ENCODE measurements at regions not wholly inside any gene's neighbourhood (a gene's known extent, or its start where the extent isn't known, plus 50 kb on each side); places are given as distances from the start of the nearest gene placed in this dataset.

DNA sequence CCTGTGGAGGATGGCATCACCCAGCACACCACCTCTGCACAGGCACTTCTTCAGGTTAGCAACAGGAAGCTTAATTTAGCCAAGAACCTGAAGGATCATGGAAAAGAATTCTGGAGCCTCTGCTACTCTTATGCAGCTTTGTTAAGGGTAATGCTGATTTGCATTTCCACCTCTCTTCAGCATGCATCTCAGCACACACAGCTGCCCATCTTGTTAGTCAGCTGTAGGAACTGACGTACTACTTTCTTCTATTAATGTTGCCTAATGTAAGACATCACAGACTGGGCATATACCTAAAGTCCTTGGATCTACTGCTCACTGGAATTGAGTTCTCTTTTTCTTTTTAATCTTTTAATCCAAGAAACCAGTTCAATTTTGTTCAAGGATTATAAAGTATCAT lies 181.0 kb downstream of the SPP2 start:
- Histone ChIP-seq H2BK15ac (ENCODE audit: low read depth, low read length) (no peak overlapping the region), H4K8ac (replicated peaks; ENCODE audit: insufficient read length, low read depth, low read length) (no peak overlapping the region), H3K9me3 (ENCODE audit: control insufficient read depth, low read depth, low read length) (no peaks in the 10 kb centered on the region), H3K27ac (ENCODE audit: insufficient read length, low read depth, low read length) (no peak overlapping the region), H4K91ac (ENCODE audit: insufficient read length, low read depth, low read length) (no peak overlapping the region), H3K14ac (ENCODE audit: insufficient read depth, low read length) (no peak overlapping the region), H3K27me3 (ENCODE audit: insufficient read depth, low read length) (no peaks in the 10 kb centered on the region), H2BK5ac (ENCODE audit: insufficient read length, low read length) (no peak overlapping the region), H3K23me2 (ENCODE audit: insufficient read length, low read depth, low read length, poor library complexity, severe bottlenecking) (no peaks in the 10 kb centered on the region), H3K23ac (ENCODE audit: insufficient read length, low read depth, low read length) (no peak overlapping the region), H2BK20ac (ENCODE audit: low read depth, low read length, poor library complexity, severe bottlenecking) (no peak overlapping the region), H2AFZ (ENCODE audit: low read length) (no peak overlapping the region), H4K20me1 (ENCODE audit: control insufficient read depth, insufficient read depth, insufficient read length) (no peaks in the 10 kb centered on the region), H3K79me1 (ENCODE audit: insufficient read depth, low read depth, low read length, poor library complexity, severe bottlenecking) (no peaks in the 10 kb centered on the region), H3K4ac (ENCODE audit: low read depth, low read length) (no peak overlapping the region), H2BK120ac (ENCODE audit: low read depth, low read length, poor library complexity, severe bottlenecking) (no peak overlapping the region), H3T11ph (ENCODE audit: low read length) (no peak overlapping the region), H4K5ac (ENCODE audit: insufficient read length, low read depth, low read length) (no peak overlapping the region), H3K4me2 (ENCODE audit: insufficient read depth, insufficient read length, low read length) (no peak overlapping the region), H3K18ac (ENCODE audit: insufficient read length, low read depth, low read length) (no peak overlapping the region), H2AK5ac (ENCODE audit: insufficient read length, low read length) (no peak overlapping the region), H3K79me2 (ENCODE audit: insufficient read depth, low read length) (no peaks in the 10 kb centered on the region), H3K9ac (ENCODE audit: extremely low read depth, insufficient read length, low read length) (no peak overlapping the region), H3K56ac (ENCODE audit: insufficient read length, low read depth, low read length) (no peak overlapping the region), H2BK12ac (ENCODE audit: insufficient read length, low read depth, low read length) (no peak overlapping the region), H3K4me1 (ENCODE audit: insufficient read depth, low read length) (no peaks in the 10 kb centered on the region)
- Mint-ChIP-seq H3K9me3 (peaks cover 0 to 5% of the 10 kb centered on the region in 2 experiments; a peak in 1 of 5 replicates), H3K4me1 (no peaks in the 10 kb centered on the region), H3K27ac (no peak overlapping the region), H3K4me3 (no peak overlapping the region), H3K27me3 (ENCODE audit: low read depth) (peaks cover 2% of the 10 kb centered on the region; the same call in 1 of the 2 replicates), H3K36me3 (ENCODE audit: insufficient read depth in 1 of 3, low read depth in 3 of 3) (no peaks in the 10 kb centered on the region)
- WGBS (ENCODE audit: extremely low coverage, insufficient read length, low lambda C conversion rate) = no CpG with 5 or more reads among the region's 1 CpG
- TF ChIP-seq, protein P1, sequence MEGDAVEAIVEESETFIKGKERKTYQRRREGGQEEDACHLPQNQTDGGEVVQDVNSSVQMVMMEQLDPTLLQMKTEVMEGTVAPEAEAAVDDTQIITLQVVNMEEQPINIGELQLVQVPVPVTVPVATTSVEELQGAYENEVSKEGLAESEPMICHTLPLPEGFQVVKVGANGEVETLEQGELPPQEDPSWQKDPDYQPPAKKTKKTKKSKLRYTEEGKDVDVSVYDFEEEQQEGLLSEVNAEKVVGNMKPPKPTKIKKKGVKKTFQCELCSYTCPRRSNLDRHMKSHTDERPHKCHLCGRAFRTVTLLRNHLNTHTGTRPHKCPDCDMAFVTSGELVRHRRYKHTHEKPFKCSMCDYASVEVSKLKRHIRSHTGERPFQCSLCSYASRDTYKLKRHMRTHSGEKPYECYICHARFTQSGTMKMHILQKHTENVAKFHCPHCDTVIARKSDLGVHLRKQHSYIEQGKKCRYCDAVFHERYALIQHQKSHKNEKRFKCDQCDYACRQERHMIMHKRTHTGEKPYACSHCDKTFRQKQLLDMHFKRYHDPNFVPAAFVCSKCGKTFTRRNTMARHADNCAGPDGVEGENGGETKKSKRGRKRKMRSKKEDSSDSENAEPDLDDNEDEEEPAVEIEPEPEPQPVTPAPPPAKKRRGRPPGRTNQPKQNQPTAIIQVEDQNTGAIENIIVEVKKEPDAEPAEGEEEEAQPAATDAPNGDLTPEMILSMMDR (conservative IDR thresholded peaks at IDR 0.05) = no peak
- DNase-seq = no peak

Measured in H9 (cell line).